HepG2 (cell line): ENCODE measurements at regions not wholly inside any gene's neighbourhood (a gene's known extent, or its start where the extent isn't known, plus 50 kb on each side); places are given as distances from the start of the nearest gene placed in this dataset.

Experiments used
- ATAC-seq: fragments of 200-7000 bp; cut with Tn5 transposase; 3 replicates; pipeline ENCODE4 v1.9.1; 2020; ENCODE audit warnings: mild to moderate bottlenecking, moderate library complexity
- BruUV-seq: library from RNA; stranded (reverse); fragments of 400-500 nt; replicated peaks from 2 replicates; lab custom pipeline; 2021; lab: Mats Ljungman, UMichigan
- CTCF ChIA-PET: fragments of 300-600 bp; formaldehyde crosslinking; extraction: SDS; loops from one replicate; lab custom pipeline; 2021; ENCODE audit warnings: low total read pairs, inconsistent platforms, low intra/inter-chr PET ratio; lab: Yijun Ruan, JAX
- POLR2A ChIA-PET: fragments of 350-600 bp; sonication (Branson Sonifier 250); formaldehyde crosslinking; loops from one replicate; lab custom pipeline; 2020; ENCODE audit warnings: antibody characterized with exemption, inconsistent platforms; lab: Yijun Ruan, JAX
- DNase-seq: peaks from one replicate; pipeline ENCODE4 v3.0.0-alpha.2; 2015; ENCODE audit warnings: low spot score
- FAIRE-seq: peaks from 3 replicates; lab custom pipeline; 2011; peaks lifted over from hg19 to GRCh38; lab: Jason Lieb, UNC
- H2AFZ ChIP-seq: one replicate; pipeline ENCODE4 v1.6.1; 2011; ENCODE audit warnings: low read length, inconsistent platforms
- H3K27ac ChIP-seq: fragments of 300-600 bp; 3 replicates; pipeline ENCODE4 v1.8.0; 2011; ENCODE audit warnings: mixed run types, mild to moderate bottlenecking, mixed read lengths, low read length, inconsistent platforms; ENCODE audit not compliant: insufficient read depth; ENCODE audit errors: extremely low read length
- H3K27me3 ChIP-seq, 2 experiments: fragments of 200-600 bp in 1 of 2; 2 replicates in 1 of 2; 3 replicates in 1 of 2; pipeline versions ENCODE4 v1.6.0 to v1.8.0; 2011; ENCODE audit warnings: low read length in 2 of 2, mild to moderate bottlenecking in 2 of 2, moderate library complexity in 2 of 2, inconsistent platforms in 1 of 2; ENCODE audit not compliant: insufficient read depth in 2 of 2, control insufficient read depth in 1 of 2
- H3K36me3 ChIP-seq, 2 experiments: fragments of 200-600 bp in 1 of 2; replicated peaks in 1 of 2; 2 replicates in 1 of 2; 3 replicates in 1 of 2; pipeline versions ENCODE4 v1.5.1 to v1.8.0; 2011; ENCODE audit warnings: low read length in 2 of 2, inconsistent platforms in 1 of 2; ENCODE audit not compliant: insufficient read depth in 2 of 2, control insufficient read depth in 1 of 2
- H3K4me1 ChIP-seq: 2 replicates; pipeline ENCODE4 v1.5.1; 2012; ENCODE audit warnings: low read length, inconsistent platforms; ENCODE audit not compliant: insufficient read depth
- H3K4me2 ChIP-seq: 2 replicates; pipeline ENCODE4 v1.6.0; 2011; ENCODE audit warnings: low read depth, low read length, inconsistent platforms
- H3K4me3 ChIP-seq, 3 experiments: fragments of 200-600 bp in 1 of 3; sonication (generic), shearing (Covaris generic) in 1 of 3; replicated peaks in 1 of 3; 2 replicates each; pipeline ENCODE4 v1.5.1; 2011 to 2016; ENCODE audit warnings: low read length in 3 of 3, inconsistent platforms in 2 of 3, low read depth in 2 of 3, mild to moderate bottlenecking in 2 of 3, control low read depth in 1 of 3, mixed read lengths in 1 of 3; ENCODE audit not compliant: insufficient read depth in 1 of 3
- H3K79me2 ChIP-seq: one replicate; pipeline ENCODE4 v1.6.1; 2011; ENCODE audit warnings: low read length, inconsistent platforms; ENCODE audit not compliant: insufficient read depth
- H3K9ac ChIP-seq: 2 replicates; pipeline ENCODE4 v1.6.0; 2011; ENCODE audit warnings: mild to moderate bottlenecking, low read depth, low read length, inconsistent platforms; ENCODE audit not compliant: insufficient read depth
- H3K9me3 ChIP-seq: 2 replicates; pipeline ENCODE4 v1.5.1; 2012; ENCODE audit warnings: mild to moderate bottlenecking, low read length
- H4K20me1 ChIP-seq: 2 replicates; pipeline ENCODE4 v1.6.0; 2011; ENCODE audit warnings: inconsistent platforms, mild to moderate bottlenecking, low read length, moderate library complexity; ENCODE audit not compliant: insufficient read depth
- DMTF1 ChIP-seq: sonication (generic); formaldehyde crosslinking; IDR thresholded peaks from 2 replicates; pipeline ENCODE4 v1.4.0; 2020; ENCODE audit warnings: mild to moderate bottlenecking, missing genetic modification reagents
- JUN ChIP-seq: sonication (generic); formaldehyde crosslinking; IDR thresholded peaks from 2 replicates; pipeline ENCODE4 v1.4.0; 2020; ENCODE audit warnings: mild to moderate bottlenecking, missing genetic modification reagents
- MBD4 ChIP-seq: IDR thresholded peaks from 2 replicates; pipeline ENCODE4 v1.6.1; 2012; ENCODE audit warnings: low read length, inconsistent platforms, borderline replicate concordance
- PRDM10 ChIP-seq: sonication (generic); formaldehyde crosslinking; IDR thresholded peaks from 2 replicates; pipeline ENCODE4 v1.4.0; 2020; ENCODE audit warnings: low read depth, missing genetic modification reagents
- SRF ChIP-seq: IDR thresholded peaks from 2 replicates; pipeline ENCODE4 v1.6.1; 2011; ENCODE audit warnings: mild to moderate bottlenecking, low read depth, low read length, moderate library complexity
- ZBTB14 ChIP-seq: sonication (generic); formaldehyde crosslinking; IDR thresholded peaks from 2 replicates; pipeline ENCODE4 v1.4.0; 2020; ENCODE audit warnings: missing genetic modification reagents
- ZEB1 ChIP-seq: IDR thresholded peaks from 2 replicates; pipeline ENCODE4 v1.6.1; 2012; ENCODE audit warnings: mild to moderate bottlenecking, low read depth, inconsistent platforms; ENCODE audit not compliant: insufficient replicate concordance
- ZGPAT ChIP-seq: IDR thresholded peaks from 2 replicates; pipeline ENCODE4 v1.6.1; 2016; ENCODE audit warnings: mild to moderate bottlenecking
- ZMAT5 ChIP-seq: sonication (generic); formaldehyde crosslinking; IDR thresholded peaks from 2 replicates; pipeline ENCODE4 v1.5.0; 2020; ENCODE audit warnings: mild to moderate bottlenecking, low read depth, missing genetic modification reagents, borderline replicate concordance
- ZNF83 ChIP-seq: sonication (generic); formaldehyde crosslinking; IDR thresholded peaks from 2 replicates; pipeline ENCODE4 v1.4.0; 2020; ENCODE audit warnings: missing genetic modification reagents, mild to moderate bottlenecking, borderline replicate concordance
- ZNF839 ChIP-seq: sonication (generic); formaldehyde crosslinking; IDR thresholded peaks from 2 replicates; pipeline ENCODE4 v1.4.0; 2020; ENCODE audit warnings: missing genetic modification reagents, mild to moderate bottlenecking, borderline replicate concordance
- WGBS: methylation state at CpG from one replicate; pipeline ENCODE4 v1.1.6; 2017; ENCODE audit warnings: low lambda C conversion rate; 5-methylcytosine and 5-hydroxymethylcytosine counted together
- in situ Hi-C: cut with HindIII; loops from 2 replicates; pipeline ENCODE4 v1.10.0; 2017; ENCODE audit warnings: low pct_unique_long_range_greater_than_20kb; ENCODE audit not compliant: extremely low pct_ligation_motif_present
- intact Hi-C: fragments of 100-400 bp; cut with micrococcal nuclease; formaldehyde crosslinking; loops from one replicate; pipeline ENCODE4 v1.10.0; 2022; ENCODE audit not compliant: unreplicated experiment

- Histone ChIP-seq H2AFZ (no peak overlapping the region), H3K79me2 (no peaks in the 10 kb centered on the region), H3K9ac (no peak overlapping the region), H3K4me1 (no peaks in the 10 kb centered on the region), H3K4me3 (no peak overlapping the region), H3K9me3 (no peaks in the 10 kb centered on the region), H3K36me3 (no peaks in the 10 kb centered on the region), H3K27me3 (no peaks in the 10 kb centered on the region), H4K20me1 (no peaks in the 10 kb centered on the region), H3K27ac (no peak overlapping the region), H3K4me2 (no peak overlapping the region)
- ATAC-seq (no peak), DNase-seq (no peak), FAIRE-seq (no peak)
- BruUV-seq = no TSS peak
- POLR2A ChIA-PET = no interaction called here
- intact Hi-C loops (loop anchor here (10.0 kb wide), 1 partner anchor 1393 kb away; no protein-coding TSS in a partner anchor), in situ Hi-C loops (no loop called here)
- CTCF ChIA-PET = no interaction called here
- 0% methylated on average over 2 of the region's 2 CpGs for WGBS
- no peak for TF ChIP-seq SRF
- TF ChIP-seq ZEB1 = no peak
- no peak for TF ChIP-seq ZNF83 (CRISPR knock-in tag)
- TF ChIP-seq DMTF1 = no peak
- no peak for TF ChIP-seq ZNF839
- no peak for TF ChIP-seq ZMAT5 (CRISPR knock-in tag)
- TF ChIP-seq ZGPAT = no peak
- no peak for TF ChIP-seq ZBTB14
- TF ChIP-seq MBD4 = no peak
- no peak for TF ChIP-seq PRDM10
- no peak for TF ChIP-seq JUN (CRISPR knock-in tag)
These were observed 505.2 kb downstream of the RMST start for GRCh38 chr12:97967831-97968230.
